Right atrium auricular region (tissue), 2 donors: ENCODE measurements at regions not wholly inside any gene's neighbourhood (a gene's known extent, or its start where the extent isn't known, plus 50 kb on each side); places are given as distances from the start of the nearest gene placed in this dataset.

ENCODE experiments used
- DNase-seq: peaks from one replicate; pipeline ENCODE4 v3.0.0-alpha.2; 2019; ENCODE audit warnings: low spot score
- H3K27ac ChIP-seq, 2 donors: fragments of 200-600 bp; sonication (generic); 1 replicate in 1 of 2; 2 replicates in 1 of 2; pipeline ENCODE4 v1.5.1; 2016 to 2019
- H3K27me3 ChIP-seq, 2 donors: fragments of 200-600 bp; sonication (generic); one replicate each; pipeline versions ENCODE4 v1.5.1 to v1.6.0; 2017 to 2019
- H3K36me3 ChIP-seq: fragments of 200-600 bp; sonication (generic); one replicate; pipeline ENCODE4 v1.5.1; 2016
- H3K4me1 ChIP-seq, 2 donors: fragments of 200-600 bp; sonication (generic); one replicate each; pipeline versions ENCODE4 v1.5.1 to v1.6.0; 2017 to 2019
- H3K4me3 ChIP-seq, 2 donors: fragments of 200-600 bp; sonication (generic); 1 replicate in 1 of 2; 2 replicates in 1 of 2; pipeline ENCODE4 v1.5.1; 2017 to 2019; ENCODE audit warnings: mild to moderate bottlenecking in 1 of 2, moderate library complexity in 1 of 2
- H3K9me3 ChIP-seq, 2 donors: fragments of 200-600 bp; sonication (generic); one replicate each; pipeline ENCODE4 v1.5.1; 2019
- TF ChIP-seq, protein P1 (sequence below), 2 donors: fragments of 200-600 bp; sonication (generic); IDR thresholded peaks; one replicate each; pipeline ENCODE4 v1.5.1; 2019; ENCODE audit warnings: antibody characterized with exemption in 2 of 2

DNA sequence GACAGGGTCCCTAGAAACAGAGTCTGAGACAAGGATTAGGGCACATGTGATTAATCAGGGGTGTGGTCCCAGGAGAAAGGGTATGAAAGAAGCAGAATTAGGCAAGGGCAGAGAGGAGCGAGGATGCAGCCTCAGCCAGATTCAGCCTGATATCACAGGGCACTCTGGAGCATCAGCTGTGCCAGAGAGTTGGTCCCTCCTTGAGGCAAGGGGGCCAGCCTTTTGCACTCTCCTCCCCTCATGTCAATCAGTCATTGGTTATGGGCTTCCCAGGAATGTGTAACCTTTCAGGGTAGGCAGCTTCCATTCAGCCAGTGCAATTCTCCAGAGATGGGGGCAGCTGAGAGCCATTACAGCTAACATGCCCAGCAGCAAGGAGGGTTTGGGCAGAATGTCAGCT lies 152.6 kb upstream of the LHX1 start:
- TF ChIP-seq, protein P1, sequence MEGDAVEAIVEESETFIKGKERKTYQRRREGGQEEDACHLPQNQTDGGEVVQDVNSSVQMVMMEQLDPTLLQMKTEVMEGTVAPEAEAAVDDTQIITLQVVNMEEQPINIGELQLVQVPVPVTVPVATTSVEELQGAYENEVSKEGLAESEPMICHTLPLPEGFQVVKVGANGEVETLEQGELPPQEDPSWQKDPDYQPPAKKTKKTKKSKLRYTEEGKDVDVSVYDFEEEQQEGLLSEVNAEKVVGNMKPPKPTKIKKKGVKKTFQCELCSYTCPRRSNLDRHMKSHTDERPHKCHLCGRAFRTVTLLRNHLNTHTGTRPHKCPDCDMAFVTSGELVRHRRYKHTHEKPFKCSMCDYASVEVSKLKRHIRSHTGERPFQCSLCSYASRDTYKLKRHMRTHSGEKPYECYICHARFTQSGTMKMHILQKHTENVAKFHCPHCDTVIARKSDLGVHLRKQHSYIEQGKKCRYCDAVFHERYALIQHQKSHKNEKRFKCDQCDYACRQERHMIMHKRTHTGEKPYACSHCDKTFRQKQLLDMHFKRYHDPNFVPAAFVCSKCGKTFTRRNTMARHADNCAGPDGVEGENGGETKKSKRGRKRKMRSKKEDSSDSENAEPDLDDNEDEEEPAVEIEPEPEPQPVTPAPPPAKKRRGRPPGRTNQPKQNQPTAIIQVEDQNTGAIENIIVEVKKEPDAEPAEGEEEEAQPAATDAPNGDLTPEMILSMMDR (IDR thresholded peaks at IDR 0.05): no peak
- H3K4me3 ChIP-seq: no peak overlapping the region
- no peaks in the 10 kb centered on the region for H3K27me3 ChIP-seq
- H3K27ac ChIP-seq: no peak overlapping the region
- no peaks in the 10 kb centered on the region for H3K9me3 ChIP-seq
- DNase-seq: no peak
- no peaks in the 10 kb centered on the region for H3K36me3 ChIP-seq
- H3K4me1 ChIP-seq: no peaks in the 10 kb centered on the region

DNA sequence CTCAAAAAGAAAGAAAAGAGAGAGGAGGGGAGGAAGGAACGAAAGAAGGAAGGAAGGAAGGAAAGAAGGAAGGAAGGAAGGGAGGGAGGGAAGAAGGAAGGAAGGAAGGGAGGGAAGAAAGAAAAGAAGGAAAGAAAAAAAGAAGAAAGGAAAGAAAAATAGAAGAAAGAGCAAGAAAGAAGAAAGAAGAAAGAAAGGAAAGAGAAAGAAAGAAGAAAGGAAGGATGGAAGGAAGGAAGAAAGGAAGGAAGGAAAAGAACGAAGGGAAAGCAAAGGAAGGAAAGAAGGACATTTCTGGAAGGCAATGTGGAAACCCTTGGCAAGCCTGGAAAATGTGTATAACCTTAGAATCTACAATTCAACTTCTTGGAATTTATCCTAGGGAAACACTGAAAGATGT lies 150.4 kb upstream of the LHX1 start:
- H3K27me3 ChIP-seq: no peaks in the 10 kb centered on the region
- no peak overlapping the region for H3K4me3 ChIP-seq
- H3K36me3 ChIP-seq: no peaks in the 10 kb centered on the region
- TF ChIP-seq, protein P1 (IDR thresholded peaks at IDR 0.05): no peak
- DNase-seq: no peak
- no peaks in the 10 kb centered on the region for H3K4me1 ChIP-seq
- no peak overlapping the region for H3K27ac ChIP-seq
- no peaks in the 10 kb centered on the region for H3K9me3 ChIP-seq

DNA sequence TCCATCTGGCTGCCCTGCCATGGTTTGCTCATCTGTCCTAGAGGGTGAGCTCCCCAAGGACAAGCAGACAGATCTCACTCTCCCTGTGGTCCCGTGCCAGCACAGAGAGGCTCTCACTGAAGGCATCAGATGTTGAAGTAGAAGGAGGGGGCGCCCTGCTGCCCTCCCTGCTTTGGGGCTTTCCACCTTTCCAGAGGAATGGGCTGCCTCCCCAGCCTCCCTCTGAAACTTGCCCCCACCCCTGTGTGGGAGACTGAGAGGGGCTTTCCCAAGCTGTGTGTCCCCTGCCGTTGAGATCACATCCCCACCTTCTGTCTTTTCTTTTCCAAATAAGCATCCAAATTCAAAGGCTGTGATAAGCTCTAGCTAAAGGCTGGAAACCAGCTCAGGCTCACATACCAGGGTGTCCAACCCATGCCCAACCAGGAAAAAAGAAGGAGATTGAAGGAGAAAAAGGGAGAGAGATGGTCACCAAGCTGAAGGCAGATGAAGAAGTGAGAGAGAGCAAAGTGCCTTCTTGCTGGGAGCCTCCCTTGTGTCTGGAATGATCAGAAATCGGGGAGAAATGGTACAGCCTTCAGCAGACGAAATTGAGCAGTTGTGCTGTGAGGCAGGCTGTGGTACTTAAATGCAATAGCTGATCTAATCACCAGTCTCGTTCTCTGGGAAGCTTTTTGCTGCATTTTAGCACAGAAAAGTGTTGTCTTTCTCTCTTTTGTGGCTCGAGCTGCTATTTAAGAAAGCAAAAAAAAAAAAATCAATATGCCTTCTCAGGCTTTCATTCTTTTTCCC lies 145.9 kb upstream of the LHX1 start:
- H3K27me3 ChIP-seq: no peaks in the 10 kb centered on the region

DNA sequence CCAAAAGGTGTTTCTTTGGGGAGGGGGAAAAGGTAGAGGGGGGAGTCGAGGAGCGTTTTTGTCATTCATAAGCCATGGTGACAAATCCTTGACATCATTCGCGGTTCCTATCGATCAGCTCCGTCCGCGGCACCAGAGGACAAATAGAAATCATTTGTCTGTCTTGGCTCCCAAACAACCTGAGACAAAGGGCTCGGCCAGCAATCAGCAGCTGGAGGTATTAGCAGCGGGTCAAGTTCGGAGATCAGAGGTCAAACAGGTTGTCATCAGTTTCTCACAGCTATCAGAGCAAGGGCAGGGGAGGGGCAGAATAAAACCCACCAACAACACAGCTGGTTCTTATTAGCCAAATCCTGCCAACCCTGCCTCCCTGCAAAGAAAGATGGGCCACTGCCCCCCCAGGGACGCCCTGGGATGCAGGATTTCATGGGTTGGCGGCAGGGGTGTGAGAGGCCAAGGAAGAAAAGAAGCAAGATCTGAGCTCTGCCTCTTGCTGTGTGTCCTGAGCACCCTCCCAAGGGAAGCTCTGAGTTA lies 145.3 kb upstream of the LHX1 start:
- H3K9me3 ChIP-seq: peaks cover 0 to 5% of the 10 kb centered on the region in 2 donors
- no peaks in the 10 kb centered on the region for H3K4me1 ChIP-seq
- no peak overlapping the region for H3K27ac ChIP-seq
- H3K4me3 ChIP-seq: no peak overlapping the region
- no peak for DNase-seq
- no peaks in the 10 kb centered on the region for H3K36me3 ChIP-seq
- TF ChIP-seq, protein P1 (IDR thresholded peaks at IDR 0.05): no peak
- H3K27me3 ChIP-seq: no peaks in the 10 kb centered on the region

More for the DNA sequence above, 145.9 kb upstream of the LHX1 start:
- Histone ChIP-seq H3K4me1 (no peaks in the 10 kb centered on the region), H3K9me3 (no peaks in the 10 kb centered on the region), H3K4me3 (no peak overlapping the region), H3K36me3 (no peaks in the 10 kb centered on the region), H3K27ac (no peak overlapping the region)
- TF ChIP-seq, protein P1 (IDR thresholded peaks at IDR 0.05): no peak
- DNase-seq: no peak

DNA sequence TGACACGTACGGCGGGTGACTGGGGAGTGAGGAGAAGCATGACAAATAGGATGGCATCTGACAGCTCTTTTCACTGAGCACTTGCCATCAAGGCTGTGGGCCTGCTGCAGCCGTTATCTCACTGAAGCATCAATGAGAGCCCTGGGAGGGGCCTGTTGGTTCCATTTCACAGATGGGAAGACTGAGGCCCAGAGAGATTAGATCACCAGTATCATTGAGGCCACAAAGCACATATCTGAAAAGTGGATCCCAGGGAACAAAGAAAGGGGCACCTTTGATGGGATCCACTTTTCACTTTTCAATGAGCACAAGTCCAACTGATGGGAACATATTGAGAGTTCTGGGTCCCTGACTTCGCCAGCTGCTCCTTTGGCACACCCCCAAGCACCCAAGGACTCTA lies 144.4 kb upstream of the LHX1 start:
- TF ChIP-seq, protein P1 (IDR thresholded peaks at IDR 0.05): no peak
- DNase-seq: no peak
- Histone ChIP-seq H3K4me3 (no peak overlapping the region), H3K27me3 (no peaks in the 10 kb centered on the region), H3K27ac (no peak overlapping the region), H3K36me3 (no peaks in the 10 kb centered on the region), H3K4me1 (no peaks in the 10 kb centered on the region), H3K9me3 (peaks cover 0 to 13% of the 10 kb centered on the region in 2 donors)
